CD4-positive, alpha-beta T cell treated with Interleukin-1 beta for 1 hour (primary cell): ENCODE measurements at regions not wholly inside any gene's neighbourhood (a gene's known extent, or its start where the extent isn't known, plus 50 kb on each side); places are given as distances from the start of the nearest gene placed in this dataset.

Experiments used
- DNase-seq, 2 donors: peaks; one replicate each; pipeline ENCODE4 v3.0.0-alpha.2; 2020 to 2022

GRCh38 chr2:40820319-40820718 lies 368.4 kb upstream of the SLC8A1 start:
- DNase-seq = no peak

DNA sequence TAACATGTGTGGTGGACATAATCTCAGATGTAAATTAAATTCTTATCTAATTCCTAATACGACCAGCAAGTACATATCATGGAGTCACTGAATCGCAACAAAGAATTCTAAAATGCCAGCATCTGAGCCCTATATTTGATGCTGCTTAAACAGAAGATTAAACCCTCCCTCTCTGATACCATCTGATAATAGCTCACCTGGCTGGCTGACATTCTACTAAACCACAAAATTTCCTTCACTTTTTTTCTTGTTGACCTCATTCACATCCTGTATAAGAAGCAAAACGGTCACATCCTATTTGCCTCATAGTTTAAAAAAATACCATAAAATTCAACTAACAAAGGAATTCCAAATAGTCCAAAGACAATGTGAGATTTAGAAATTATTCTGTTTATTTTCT lies 371.6 kb upstream of the SLC8A1 start:
- peak in 1 of 2 donors; percentile 10 for DNase-seq

DNA sequence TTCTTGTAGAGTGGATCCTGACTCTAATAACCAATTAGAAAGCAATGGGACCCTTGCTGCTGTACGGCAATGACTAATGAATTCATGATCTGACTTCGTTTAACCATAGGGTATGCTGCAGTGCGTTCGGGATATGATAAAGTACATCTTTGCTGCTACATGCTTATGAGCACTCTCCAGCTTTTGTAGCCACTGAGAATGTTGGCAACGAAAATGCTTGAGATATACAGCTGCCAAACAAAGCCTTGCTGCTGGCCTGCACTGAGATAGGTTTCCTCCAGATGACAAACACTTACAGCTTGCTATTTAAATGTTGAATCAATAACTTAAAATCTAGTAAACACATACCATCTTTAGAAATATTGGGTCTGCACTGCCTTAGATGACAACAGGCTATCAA lies 372.4 kb upstream of the SLC8A1 start:
- no peak for DNase-seq

- no peak for DNase-seq
These were observed 375.5 kb upstream of the SLC8A1 start for GRCh38 chr2:40827392-40827791.

- DNase-seq = no peak
These were observed 379.5 kb upstream of the SLC8A1 start for GRCh38 chr2:40831321-40831873.

DNA sequence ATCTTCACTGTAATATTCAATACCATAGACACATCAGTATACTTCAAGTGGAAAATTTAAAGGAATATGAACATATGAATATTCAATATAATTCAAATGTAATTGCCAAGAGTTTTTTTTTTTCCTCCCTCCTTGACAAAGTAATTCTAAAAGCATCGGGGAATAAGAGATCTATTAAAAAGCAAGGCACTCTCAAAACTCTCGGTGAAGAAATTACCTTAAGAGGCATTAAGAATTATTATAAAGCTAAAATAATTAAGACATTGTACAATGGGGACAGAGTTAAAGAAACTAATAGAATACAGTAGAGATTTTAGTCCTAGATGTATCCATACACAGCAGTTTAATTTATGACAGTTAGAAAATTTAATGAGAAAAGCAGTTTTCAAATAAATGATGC lies 390.0 kb upstream of the SLC8A1 start:
- no peak for DNase-seq

- DNase-seq = no peak
These were observed 392.7 kb upstream of the SLC8A1 start for GRCh38 chr2:40844353-40845277.

GRCh38 chr2:40851661-40852060 lies 399.8 kb upstream of the SLC8A1 start:
- DNase-seq = no peak

DNA sequence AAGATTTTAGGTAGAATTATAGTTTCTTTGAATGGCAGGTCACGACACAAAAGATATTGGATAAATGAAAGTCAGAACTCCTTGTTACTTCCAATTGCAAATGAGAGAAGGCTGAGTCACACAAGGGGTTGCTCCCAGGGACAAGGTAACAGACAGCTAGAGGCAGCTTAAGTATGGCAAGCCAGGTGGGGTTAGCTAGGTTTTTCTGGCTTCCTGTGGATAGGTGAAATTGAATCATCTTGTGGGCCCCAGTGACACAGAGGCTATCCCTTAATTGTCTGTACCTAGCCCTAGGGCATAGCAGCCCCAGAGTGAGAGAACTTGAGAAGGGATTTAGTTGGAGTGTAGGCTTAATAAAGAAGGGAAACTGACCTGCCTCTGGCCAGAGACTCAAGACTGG lies 407.7 kb upstream of the SLC8A1 start:
- DNase-seq = no peak

DNA sequence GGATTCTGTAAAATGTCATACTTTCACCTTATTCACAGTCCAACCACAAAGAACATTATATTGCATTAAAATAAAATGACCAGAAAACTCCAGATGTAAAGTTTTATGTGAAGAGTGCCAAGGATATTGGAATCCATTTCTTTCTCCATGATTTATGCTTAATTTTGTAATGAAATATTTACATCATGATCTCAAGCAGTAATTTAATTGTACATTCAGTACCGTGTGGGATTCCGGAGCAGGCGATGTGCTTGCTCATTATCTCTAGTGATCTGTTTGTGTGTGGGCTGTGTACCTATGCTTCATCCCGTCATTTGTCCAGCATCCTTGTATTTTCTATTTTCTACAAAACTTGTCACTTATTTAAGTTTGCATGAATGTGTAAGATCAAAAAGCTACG lies 415.9 kb upstream of the SLC8A1 start:
- DNase-seq = no peak

- no peak for DNase-seq
These were observed 420.7 kb upstream of the SLC8A1 start for GRCh38 chr2:40872580-40872979.

GRCh38 chr2:40874380-40874779 lies 422.5 kb upstream of the SLC8A1 start:
- no peak for DNase-seq

GRCh38 chr2:40877734-40878288 lies 425.9 kb upstream of the SLC8A1 start:
- DNase-seq = no peak

- DNase-seq = no peak
These were observed 427.4 kb upstream of the SLC8A1 start for GRCh38 chr2:40879305-40879704.

DNA sequence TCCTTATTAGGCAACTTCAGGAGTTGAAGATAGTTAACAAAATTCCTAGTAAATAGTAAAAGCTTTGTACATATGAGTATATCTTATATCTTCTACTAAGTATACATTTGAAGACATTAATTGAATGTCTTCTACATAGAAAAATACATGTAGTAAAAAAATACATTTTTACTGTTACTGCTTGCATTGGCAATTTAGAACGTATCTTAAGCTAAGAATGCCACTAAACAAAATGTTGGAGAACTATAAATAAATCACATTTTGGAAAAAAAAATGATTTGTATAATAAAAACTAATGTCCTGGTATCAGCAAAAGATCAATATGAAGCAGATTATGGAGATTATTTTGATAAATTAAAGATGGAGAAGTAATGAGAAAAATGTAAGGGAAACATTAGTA lies 434.2 kb upstream of the SLC8A1 start:
- no peak for DNase-seq

DNA sequence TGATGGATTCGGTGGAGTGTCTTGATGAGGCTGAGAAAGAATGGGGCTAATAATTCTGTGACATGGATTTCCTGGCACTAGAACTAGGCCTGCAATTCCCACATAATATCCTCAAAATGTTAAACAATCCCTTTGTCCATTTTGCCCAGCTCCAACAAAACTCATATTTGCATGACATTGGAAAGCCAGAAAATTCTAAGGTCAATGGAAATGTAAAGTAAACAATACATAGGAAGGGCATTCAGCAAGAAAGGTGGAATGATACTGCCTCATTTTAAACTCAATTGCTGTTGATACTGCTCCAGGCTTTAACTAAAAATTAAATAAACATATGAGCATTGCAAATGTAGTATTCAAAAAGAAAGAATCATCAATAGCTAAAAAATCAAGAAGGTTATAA lies 434.8 kb upstream of the SLC8A1 start:
- no peak for DNase-seq

DNA sequence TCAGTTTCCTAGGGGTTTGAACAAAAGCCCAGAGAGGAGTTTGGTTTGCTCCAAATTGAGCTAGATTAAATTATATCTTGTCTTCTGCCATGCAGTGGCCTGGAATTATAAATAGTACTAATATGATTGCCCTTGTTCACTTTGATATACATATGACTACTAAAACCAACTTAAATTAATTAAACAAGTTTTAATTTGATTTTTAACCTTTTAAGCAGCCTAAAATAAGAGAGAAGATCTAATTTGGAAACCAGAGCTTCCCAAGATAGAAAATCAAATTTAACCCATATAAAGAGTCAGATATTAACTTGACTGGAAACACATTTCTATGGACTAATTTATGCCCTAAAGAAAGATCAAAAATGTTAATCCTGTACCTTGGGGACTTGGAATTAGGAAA lies 444.5 kb upstream of the SLC8A1 start:
- no peak for DNase-seq

- DNase-seq = no peak
These were observed 462.8 kb upstream of the SLC8A1 start for GRCh38 chr2:40914666-40915065.

DNA sequence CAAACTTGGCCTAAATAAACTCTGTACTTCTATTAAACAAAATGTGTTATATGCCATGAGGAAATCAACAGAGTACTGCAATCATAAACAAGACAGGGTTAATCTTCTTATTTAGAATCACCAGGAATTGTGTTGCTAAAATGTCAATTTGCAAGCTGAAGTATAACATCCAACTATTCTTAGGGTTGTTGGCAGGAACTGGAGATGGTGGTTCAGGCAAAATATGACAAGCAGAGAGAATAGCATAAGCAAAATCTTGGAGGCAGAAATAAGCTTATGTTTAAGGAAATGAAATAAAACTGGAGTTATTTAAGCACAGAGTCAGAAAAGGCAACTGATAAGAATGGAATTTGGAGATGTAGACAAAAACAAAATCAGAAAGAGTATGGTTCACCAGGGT lies 463.8 kb upstream of the SLC8A1 start:
- no peak for DNase-seq

GRCh38 chr2:40935349-40935748 lies 483.5 kb upstream of the SLC8A1 start:
- no peak for DNase-seq

DNA sequence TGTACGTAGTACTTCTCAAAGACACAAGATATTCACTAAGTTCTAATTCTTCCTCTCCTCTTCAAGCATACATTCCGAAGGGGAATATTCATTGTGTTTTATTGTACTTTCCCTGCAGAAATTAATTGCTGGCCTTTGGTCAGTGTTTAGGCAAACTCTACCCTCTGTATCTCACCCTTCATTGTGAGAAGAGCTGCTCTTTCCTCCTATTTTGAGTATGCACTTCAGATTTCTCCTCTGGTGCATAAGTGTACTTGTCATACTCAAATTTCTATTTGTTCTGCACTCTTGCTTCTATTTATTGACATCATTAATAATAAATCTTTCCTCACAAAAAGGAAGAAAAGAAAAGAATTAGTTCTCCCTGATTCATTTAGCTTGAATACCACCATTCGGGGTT lies 485.4 kb upstream of the SLC8A1 start:
- no peak for DNase-seq

- no peak for DNase-seq
These were observed 501.5 kb upstream of the SLC8A1 start for GRCh38 chr2:40953341-40953740.

DNA sequence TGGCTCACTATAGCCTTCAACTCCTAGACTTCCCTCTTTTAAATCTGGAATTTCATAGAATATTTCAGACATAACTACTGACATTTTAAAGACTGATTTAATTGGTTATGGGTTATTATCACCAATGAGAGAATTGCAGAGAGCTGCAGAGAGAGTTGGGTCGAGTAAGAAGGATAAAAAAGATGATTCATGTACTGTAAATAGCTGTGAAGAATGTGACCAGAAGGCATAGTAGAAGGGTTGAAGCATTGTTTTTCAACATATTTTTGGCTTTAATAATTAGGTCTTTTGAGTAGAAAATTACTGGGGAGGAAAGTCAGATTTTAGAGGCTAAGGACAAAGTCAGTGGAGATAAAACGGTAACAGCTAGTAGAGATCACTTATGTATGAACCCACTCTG lies 503.2 kb upstream of the SLC8A1 start:
- no peak for DNase-seq

- DNase-seq = no peak
These were observed 503.7 kb upstream of the SLC8A1 start for GRCh38 chr2:40955635-40956034.
